G401 (cell line): ENCODE measurements at regions not wholly inside any gene's neighbourhood (a gene's known extent, or its start where the extent isn't known, plus 50 kb on each side); places are given as distances from the start of the nearest gene placed in this dataset.

Experiments
- DNase-seq: peaks from one replicate; pipeline ENCODE4 v3.0.0-alpha.2; 2015; ENCODE audit warnings: low spot score
- in situ Hi-C: cut with HindIII; loops from 2 replicates; pipeline ENCODE4 v1.10.0; 2016; ENCODE audit warnings: low sequenced_read_pairs, mixed read lengths

GRCh38 chr16:13519871-13520270 lies 400.1 kb upstream of the ERCC4 start:
- DNase-seq, result no peak
- in situ Hi-C loops, result no loop called here

GRCh38 chr16:13521356-13521755 lies 398.6 kb upstream of the ERCC4 start:
- in situ Hi-C loops, result no loop called here
- DNase-seq, result no peak

- DNase-seq, result no peak
- in situ Hi-C loops, result no loop called here
Observed at GRCh38 chr16:13527332-13527731, 392.6 kb upstream of the ERCC4 start.

- no peak for DNase-seq
- in situ Hi-C loops, result no loop called here
Observed at GRCh38 chr16:13528691-13529090, 391.3 kb upstream of the ERCC4 start.

- DNase-seq, result no peak
- in situ Hi-C loops, result no loop called here
Observed at GRCh38 chr16:13529193-13529982, 390.6 kb upstream of the ERCC4 start.

GRCh38 chr16:13540771-13541170 lies 379.2 kb upstream of the ERCC4 start:
- DNase-seq, result no peak
- in situ Hi-C loops, result no loop called here

- in situ Hi-C loops, result no loop called here
Observed at GRCh38 chr16:13542284-13542683, 377.7 kb upstream of the ERCC4 start.

GRCh38 chr16:13543850-13544249 lies 376.1 kb upstream of the ERCC4 start:
- DNase-seq, result no peak
- in situ Hi-C loops, result no loop called here

More at GRCh38 chr16:13542284-13542683, 377.7 kb upstream of the ERCC4 start:
- DNase-seq, result no peak

GRCh38 chr16:13545271-13545670 lies 374.7 kb upstream of the ERCC4 start:
- no peak for DNase-seq
- in situ Hi-C loops, result no loop called here

GRCh38 chr16:13550254-13550653 lies 369.7 kb upstream of the ERCC4 start:
- DNase-seq, result no peak
- in situ Hi-C loops, result no loop called here

- DNase-seq, result no peak
- in situ Hi-C loops, result no loop called here
Observed at GRCh38 chr16:13552062-13552959, 367.6 kb upstream of the ERCC4 start.

- DNase-seq, result no peak
- in situ Hi-C loops, result no loop called here
Observed at GRCh38 chr16:13552960-13553257, 367.0 kb upstream of the ERCC4 start.

GRCh38 chr16:13553453-13553985 lies 366.4 kb upstream of the ERCC4 start:
- in situ Hi-C loops, result no loop called here

GRCh38 chr16:13554005-13554404 lies 365.9 kb upstream of the ERCC4 start:
- in situ Hi-C loops, result no loop called here
- no peak for DNase-seq

More at GRCh38 chr16:13553453-13553985, 366.4 kb upstream of the ERCC4 start:
- no peak for DNase-seq

- DNase-seq, result no peak
- in situ Hi-C loops, result no loop called here
Observed at GRCh38 chr16:13554643-13555042, 365.3 kb upstream of the ERCC4 start.

GRCh38 chr16:13557418-13557817 lies 362.5 kb upstream of the ERCC4 start:
- in situ Hi-C loops, result no loop called here
- no peak for DNase-seq

GRCh38 chr16:13558752-13559151 lies 361.2 kb upstream of the ERCC4 start:
- DNase-seq, result no peak
- in situ Hi-C loops, result no loop called here

GRCh38 chr16:13559624-13560023 lies 360.3 kb upstream of the ERCC4 start:
- in situ Hi-C loops, result no loop called here
- DNase-seq, result no peak

GRCh38 chr16:13560151-13560550 lies 359.8 kb upstream of the ERCC4 start:
- in situ Hi-C loops, result no loop called here

More at GRCh38 chr16:13560151-13560550, 359.8 kb upstream of the ERCC4 start:
- no peak for DNase-seq
